GM23338 (cell line): ENCODE measurements at regions not wholly inside any gene's neighbourhood (a gene's known extent, or its start where the extent isn't known, plus 50 kb on each side); places are given as distances from the start of the nearest gene placed in this dataset.

Experiments
- ATAC-seq: fragments of 200-7000 bp; cut with Tn5 transposase; 3 replicates; pipeline ENCODE4 v1.9.1; 2020
- DNase-seq: peaks from one replicate; pipeline ENCODE4 v3.0.0-alpha.2; 2015; ENCODE audit warnings: low spot score
- H2AFZ ChIP-seq: fragments of 200-600 bp; sonication (generic); 2 replicates; pipeline ENCODE4 v1.8.0; 2016; ENCODE audit warnings: antibody characterized with exemption, mild to moderate bottlenecking, moderate library complexity
- H3F3A ChIP-seq: fragments of 200-600 bp; sonication (generic); replicated peaks from 2 replicates; pipeline ENCODE4 v1.8.0; 2017; ENCODE audit warnings: antibody characterized with exemption, mixed run types, low read depth
- H3K27ac ChIP-seq: fragments of 200-600 bp; sonication (generic); 2 replicates; pipeline ENCODE4 v1.6.1; 2016; ENCODE audit warnings: low read depth
- H3K27me3 ChIP-seq: fragments of 200-600 bp; sonication (generic); 2 replicates; pipeline ENCODE4 v1.8.0; 2016; ENCODE audit warnings: mild to moderate bottlenecking, mixed run types, moderate library complexity; ENCODE audit not compliant: insufficient read depth
- H3K36me3 ChIP-seq: fragments of 200-600 bp; sonication (generic); 2 replicates; pipeline ENCODE4 v1.8.0; 2016; ENCODE audit warnings: mild to moderate bottlenecking; ENCODE audit not compliant: insufficient read depth
- H3K4me1 ChIP-seq: fragments of 200-600 bp; sonication (generic); 2 replicates; pipeline ENCODE4 v1.8.0; 2016; ENCODE audit warnings: mild to moderate bottlenecking, moderate library complexity; ENCODE audit not compliant: insufficient read depth
- H3K4me2 ChIP-seq: fragments of 200-600 bp; sonication (generic); 2 replicates; pipeline ENCODE4 v1.7.1; 2017; ENCODE audit warnings: mixed run types
- H3K4me3 ChIP-seq: fragments of 200-600 bp; sonication (generic); 2 replicates; pipeline ENCODE4 v1.6.1; 2016; ENCODE audit warnings: mixed run types
- H3K79me2 ChIP-seq: fragments of 200-600 bp; sonication (generic); replicated peaks from 2 replicates; pipeline ENCODE4 v1.8.0; 2017; ENCODE audit warnings: mild to moderate bottlenecking; ENCODE audit not compliant: insufficient read depth
- H3K9me2 ChIP-seq: fragments of 200-600 bp; sonication (generic); 2 replicates; pipeline ENCODE4 v1.8.0; 2017; ENCODE audit not compliant: insufficient read depth
- H4K20me1 ChIP-seq: fragments of 200-600 bp; sonication (generic); replicated peaks from 2 replicates; pipeline ENCODE4 v1.8.0; 2017; ENCODE audit warnings: mild to moderate bottlenecking; ENCODE audit not compliant: insufficient read depth
- H3K27ac Mint-ChIP-seq: 2 replicates; pipeline ENCODE4 v1.8.0; 2020; ENCODE audit warnings: inconsistent platforms, mild to moderate bottlenecking, moderate library complexity, mixed read lengths
- H3K27me3 Mint-ChIP-seq: 3 replicates; pipeline ENCODE4 v1.8.0; 2022; ENCODE audit warnings: low read depth, mild to moderate bottlenecking, moderate library complexity, mixed read lengths, inconsistent platforms; ENCODE audit not compliant: insufficient read depth, poor library complexity
- H3K36me3 Mint-ChIP-seq: 3 replicates; pipeline ENCODE4 v1.8.0; 2021; ENCODE audit warnings: low read depth, mild to moderate bottlenecking, inconsistent platforms, moderate library complexity, mixed read lengths
- H3K4me1 Mint-ChIP-seq: 3 replicates; pipeline ENCODE4 v1.8.0; 2020; ENCODE audit warnings: mild to moderate bottlenecking, inconsistent platforms, mixed read lengths
- H3K4me3 Mint-ChIP-seq: 3 replicates; pipeline ENCODE4 v1.8.0; 2021; ENCODE audit warnings: moderate library complexity, mild to moderate bottlenecking, inconsistent platforms, mixed read lengths
- H3K9me3 Mint-ChIP-seq: 3 replicates; pipeline ENCODE4 v1.8.0; 2020; ENCODE audit warnings: moderate library complexity, mild to moderate bottlenecking, inconsistent platforms, mixed read lengths
- CREB1 ChIP-seq: fragments of 250-450 bp; sonication (Bioruptor Pico); IDR thresholded peaks from 2 replicates; pipeline ENCODE4 v1.5.0; 2020; ENCODE audit warnings: low read depth, mild to moderate bottlenecking, moderate library complexity
- ETS1 ChIP-seq: IDR thresholded peaks from 2 replicates; pipeline ENCODE4 v1.6.1; 2016; ENCODE audit warnings: antibody characterized with exemption
- EZH2 ChIP-seq: fragments of 200-600 bp; sonication (generic); IDR thresholded peaks from one replicate; pipeline ENCODE4 v1.8.0; 2017; ENCODE audit warnings: antibody characterized with exemption, mild to moderate bottlenecking, low read depth; ENCODE audit not compliant: unreplicated experiment
- EZH2phosphoT487 ChIP-seq: fragments of 200-600 bp; sonication (generic); IDR thresholded peaks from one replicate; pipeline ENCODE4 v1.8.1; 2018; ENCODE audit warnings: antibody characterized with exemption; ENCODE audit not compliant: unreplicated experiment
- JUNB ChIP-seq: IDR thresholded peaks from one replicate; pipeline ENCODE4 v1.6.1; 2016; ENCODE audit warnings: antibody characterized with exemption; ENCODE audit not compliant: unreplicated experiment
- NANOG ChIP-seq: IDR thresholded peaks from 2 replicates; pipeline ENCODE4 v1.6.1; 2016; ENCODE audit warnings: antibody characterized with exemption, borderline replicate concordance
- POLR2AphosphoS5 ChIP-seq: IDR thresholded peaks from 2 replicates; pipeline ENCODE4 v1.6.1; 2016; ENCODE audit warnings: antibody characterized with exemption, low read depth
- REST ChIP-seq: IDR thresholded peaks from one replicate; pipeline ENCODE4 v1.6.1; 2018; ENCODE audit warnings: antibody characterized with exemption; ENCODE audit not compliant: unreplicated experiment
- STAT1 ChIP-seq: IDR thresholded peaks from one replicate; pipeline ENCODE4 v1.6.1; 2016; ENCODE audit warnings: antibody characterized with exemption; ENCODE audit not compliant: unreplicated experiment
- ZNF114 ChIP-seq: fragments of 250-450 bp; sonication (Bioruptor Pico); IDR thresholded peaks from 2 replicates; pipeline ENCODE4 v1.5.0; 2020; ENCODE audit warnings: mild to moderate bottlenecking, moderate library complexity
- ZNF331 ChIP-seq: fragments of 250-450 bp; sonication (Bioruptor Pico); IDR thresholded peaks from 2 replicates; pipeline ENCODE4 v1.5.0; 2020; ENCODE audit warnings: low read depth, mild to moderate bottlenecking, moderate library complexity
- ZNF462 ChIP-seq: fragments of 250-450 bp; sonication (Bioruptor Pico); IDR thresholded peaks from 2 replicates; pipeline ENCODE4 v1.5.0; 2020; ENCODE audit warnings: mild to moderate bottlenecking, moderate library complexity
- TF ChIP-seq, protein P1 (sequence below), 2 experiments: fragments of 200-600 bp in 1 of 2; sonication (generic) in 1 of 2; conservative IDR thresholded peaks; 2 replicates each; pipeline versions ENCODE4 v1.5.1 to v1.6.1; 2016 to 2017; ENCODE audit warnings: antibody characterized with exemption in 2 of 2, low read depth in 2 of 2, mild to moderate bottlenecking in 2 of 2, moderate library complexity in 1 of 2

DNA sequence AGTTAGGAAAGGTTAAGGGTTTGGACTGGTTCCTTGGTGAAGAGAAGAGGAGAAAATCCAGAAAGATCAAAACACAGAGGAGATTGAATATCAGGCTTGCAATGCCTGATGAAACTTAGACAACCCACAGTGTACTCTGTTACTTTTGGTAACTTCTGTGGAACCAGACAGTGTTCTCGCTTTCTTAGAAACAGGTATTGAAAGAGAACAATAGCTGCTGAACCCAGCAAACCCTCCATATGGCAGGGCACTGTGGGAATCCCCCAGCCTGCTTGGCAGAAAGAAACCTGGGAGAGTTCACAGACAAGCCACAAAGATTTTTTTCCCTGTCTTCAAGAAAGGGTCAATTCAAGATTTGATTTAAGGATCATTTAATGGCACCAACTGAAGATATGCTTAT is 342.8 kb downstream of the FOXA2 start:
- Mint-ChIP-seq H3K36me3 (no peaks in the 10 kb centered on the region), H3K4me3 (no peak overlapping the region), H3K27me3 (peaks cover 3% of the 10 kb centered on the region), H3K4me1 (no peaks in the 10 kb centered on the region; the same call in 2 of the 3 replicates), H3K9me3 (no peaks in the 10 kb centered on the region), H3K27ac (no peak overlapping the region)
- TF ChIP-seq POLR2AphosphoS5 (no peak), JUNB (no peak), STAT1 (no peak), EZH2 (no peak), ZNF114 (CRISPR knock-in tag) (no peak), CREB1 (CRISPR knock-in tag) (no peak), REST (no peak), ETS1 (no peak), NANOG (no peak), EZH2phosphoT487 (no peak), ZNF331 (CRISPR knock-in tag) (no peak), ZNF462 (no peak)
- TF ChIP-seq, protein P1, sequence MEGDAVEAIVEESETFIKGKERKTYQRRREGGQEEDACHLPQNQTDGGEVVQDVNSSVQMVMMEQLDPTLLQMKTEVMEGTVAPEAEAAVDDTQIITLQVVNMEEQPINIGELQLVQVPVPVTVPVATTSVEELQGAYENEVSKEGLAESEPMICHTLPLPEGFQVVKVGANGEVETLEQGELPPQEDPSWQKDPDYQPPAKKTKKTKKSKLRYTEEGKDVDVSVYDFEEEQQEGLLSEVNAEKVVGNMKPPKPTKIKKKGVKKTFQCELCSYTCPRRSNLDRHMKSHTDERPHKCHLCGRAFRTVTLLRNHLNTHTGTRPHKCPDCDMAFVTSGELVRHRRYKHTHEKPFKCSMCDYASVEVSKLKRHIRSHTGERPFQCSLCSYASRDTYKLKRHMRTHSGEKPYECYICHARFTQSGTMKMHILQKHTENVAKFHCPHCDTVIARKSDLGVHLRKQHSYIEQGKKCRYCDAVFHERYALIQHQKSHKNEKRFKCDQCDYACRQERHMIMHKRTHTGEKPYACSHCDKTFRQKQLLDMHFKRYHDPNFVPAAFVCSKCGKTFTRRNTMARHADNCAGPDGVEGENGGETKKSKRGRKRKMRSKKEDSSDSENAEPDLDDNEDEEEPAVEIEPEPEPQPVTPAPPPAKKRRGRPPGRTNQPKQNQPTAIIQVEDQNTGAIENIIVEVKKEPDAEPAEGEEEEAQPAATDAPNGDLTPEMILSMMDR (conservative IDR thresholded peaks at IDR 0.05; ENCODE audit: low read depth in 2 of 2): no peak
- Histone ChIP-seq H3K9me2 (0 out of 2 replicates have a peak, but pooled peaks cover 3% of the 10 kb centered on the region), H3K36me3 (no peaks in the 10 kb centered on the region), H3K27me3 (no peaks in the 10 kb centered on the region), H4K20me1 (no peaks in the 10 kb centered on the region), H3K4me3 (no peak overlapping the region), H3K4me1 (no peaks in the 10 kb centered on the region), H3K4me2 (no peak overlapping the region), H3F3A (no peaks in the 10 kb centered on the region), H2AFZ (no peak overlapping the region), H3K79me2 (no peaks in the 10 kb centered on the region), H3K27ac (no peak overlapping the region)
- DNase-seq (no peak), ATAC-seq (no peak)
